Ishikawa (cell line): ENCODE measurements at regions not wholly inside any gene's neighbourhood (a gene's known extent, or its start where the extent isn't known, plus 50 kb on each side); places are given as distances from the start of the nearest gene placed in this dataset.

ENCODE experiments used
- CREB1 ChIP-seq: IDR thresholded peaks from 2 replicates; pipeline ENCODE4 v1.6.1; 2012; ENCODE audit warnings: low read depth
- EGR1 ChIP-seq: IDR thresholded peaks from 2 replicates; pipeline ENCODE4 v1.6.1; 2012
- EP300 ChIP-seq: IDR thresholded peaks from 2 replicates; pipeline ENCODE4 v1.6.1; 2012; ENCODE audit warnings: borderline replicate concordance
- FOXM1 ChIP-seq: IDR thresholded peaks from 2 replicates; pipeline ENCODE4 v1.6.1; 2012; ENCODE audit warnings: low read depth, borderline replicate concordance
- MAX ChIP-seq: IDR thresholded peaks from 2 replicates; pipeline ENCODE4 v1.6.1; 2012
- NFIC ChIP-seq: IDR thresholded peaks from 2 replicates; pipeline ENCODE4 v1.6.1; 2012
- RAD21 ChIP-seq: IDR thresholded peaks from 2 replicates; pipeline ENCODE4 v1.6.1; 2012; ENCODE audit warnings: low read depth
- TAF1 ChIP-seq: IDR thresholded peaks from 2 replicates; pipeline ENCODE4 v1.6.1; 2012; ENCODE audit warnings: low read depth, mild to moderate bottlenecking

GRCh38 chr3:103953796-103954195, 1412.9 kb upstream of the ALCAM start:
- no peak for TF ChIP-seq EGR1
- no peak for TF ChIP-seq FOXM1
- TF ChIP-seq TAF1, result no peak
- no peak for TF ChIP-seq RAD21
- 0 out of 2 replicates have a peak, but pooled peaks have one; percentile 14 for TF ChIP-seq EP300
- TF ChIP-seq MAX, result no peak
- no peak for TF ChIP-seq CREB1
- TF ChIP-seq NFIC, result no peak; the same call in 1 of the 2 replicates
